ENCODE measurements at regions not wholly inside any gene's neighbourhood (a gene's known extent, or its start where the extent isn't known, plus 50 kb on each side); places are given as distances from the start of the nearest gene placed in this dataset.

DNA sequence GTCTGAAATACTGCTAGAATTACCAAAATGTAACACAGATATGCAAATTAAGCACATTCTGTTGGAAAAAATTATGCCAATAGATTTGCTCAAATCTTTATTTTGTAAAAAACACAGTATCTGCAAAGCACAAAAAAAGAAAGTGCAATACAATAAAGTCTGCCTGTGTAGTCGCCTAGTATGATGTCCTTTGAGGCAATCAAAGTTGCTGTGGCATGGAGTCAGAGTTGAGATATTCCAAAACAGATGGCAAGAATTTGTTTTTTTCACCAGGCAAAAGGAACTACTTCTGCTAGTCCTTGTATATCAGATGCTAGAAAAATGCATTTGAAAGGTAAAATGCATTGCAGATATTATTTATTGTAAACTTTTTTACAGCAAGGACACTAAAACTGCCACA lies 531.3 kb upstream of the TMEFF2 start:
- in situ Hi-C loops (cut with HindIII; ENCODE audit: extremely low pct_ligation_motif_present, low pct_unique_long_range_greater_than_20kb) (no loop called here), intact Hi-C loops (cut with micrococcal nuclease; ENCODE audit: unreplicated experiment) (no loop called here)
- Histone ChIP-seq H3K4me2 (ENCODE audit: low read depth, low read length) (no peak overlapping the region), H3K9me3 (ENCODE audit: low read length) (no peaks in the 10 kb centered on the region), H3K27ac (ENCODE audit: extremely low read length, insufficient read depth, low read length) (no peak overlapping the region), H3K9ac (ENCODE audit: insufficient read depth, low read depth, low read length) (no peak overlapping the region), H2AFZ (ENCODE audit: low read length) (no peak overlapping the region), H3K4me1 (ENCODE audit: insufficient read depth, low read length) (peaks cover 5% of the 10 kb centered on the region; the same call in 1 of the 2 replicates), H3K27me3 (ENCODE audit: control insufficient read depth in 1 of 2, insufficient read depth in 2 of 2, low read length in 2 of 2) (no peaks in the 10 kb centered on the region), H4K20me1 (ENCODE audit: insufficient read depth, low read length) (no peaks in the 10 kb centered on the region), H3K79me2 (ENCODE audit: insufficient read depth, low read length) (no peaks in the 10 kb centered on the region), H3K36me3 (replicated peaks in 1 of 2; ENCODE audit: control insufficient read depth in 1 of 2, insufficient read depth in 2 of 2, low read length in 2 of 2) (no peaks in the 10 kb centered on the region), H3K4me3 (replicated peaks in 1 of 3; ENCODE audit: insufficient read depth in 1 of 3, low read depth in 2 of 3, low read length in 3 of 3) (no peak overlapping the region)
- DNase-seq (ENCODE audit: low spot score) (no peak), ATAC-seq (no peak), FAIRE-seq (no peak)
- ChIA-PET POLR2A (no interaction called here), CTCF (ENCODE audit: low intra/inter-chr PET ratio, low total read pairs) (no interaction called here)
- no TSS peak for BruUV-seq (replicated peaks)
- 0% methylated on average over 1 of the region's 1 CpG for WGBS (ENCODE audit: low lambda C conversion rate)
- TF ChIP-seq, protein P1, sequence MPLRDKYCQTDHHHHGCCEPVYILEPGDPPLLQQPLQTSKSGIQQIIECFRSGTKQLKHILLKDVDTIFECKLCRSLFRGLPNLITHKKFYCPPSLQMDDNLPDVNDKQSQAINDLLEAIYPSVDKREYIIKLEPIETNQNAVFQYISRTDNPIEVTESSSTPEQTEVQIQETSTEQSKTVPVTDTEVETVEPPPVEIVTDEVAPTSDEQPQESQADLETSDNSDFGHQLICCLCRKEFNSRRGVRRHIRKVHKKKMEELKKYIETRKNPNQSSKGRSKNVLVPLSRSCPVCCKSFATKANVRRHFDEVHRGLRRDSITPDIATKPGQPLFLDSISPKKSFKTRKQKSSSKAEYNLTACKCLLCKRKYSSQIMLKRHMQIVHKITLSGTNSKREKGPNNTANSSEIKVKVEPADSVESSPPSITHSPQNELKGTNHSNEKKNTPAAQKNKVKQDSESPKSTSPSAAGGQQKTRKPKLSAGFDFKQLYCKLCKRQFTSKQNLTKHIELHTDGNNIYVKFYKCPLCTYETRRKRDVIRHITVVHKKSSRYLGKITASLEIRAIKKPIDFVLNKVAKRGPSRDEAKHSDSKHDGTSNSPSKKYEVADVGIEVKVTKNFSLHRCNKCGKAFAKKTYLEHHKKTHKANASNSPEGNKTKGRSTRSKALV (CRISPR knock-in tag; IDR thresholded peaks at IDR 0.05): no peak
- no peak for TF ChIP-seq ZNF326 (CRISPR knock-in tag; IDR thresholded peaks at IDR 0.05; ENCODE audit: borderline replicate concordance)
- no peak for TF ChIP-seq ZFP36L1 (CRISPR knock-in tag; IDR thresholded peaks at IDR 0.05)
- TF ChIP-seq ZBTB38 (CRISPR knock-in tag; IDR thresholded peaks at IDR 0.05): no peak
- TF ChIP-seq ZNF234 (CRISPR knock-in tag; conservative IDR thresholded peaks at IDR 0.05): no peak

DNA sequence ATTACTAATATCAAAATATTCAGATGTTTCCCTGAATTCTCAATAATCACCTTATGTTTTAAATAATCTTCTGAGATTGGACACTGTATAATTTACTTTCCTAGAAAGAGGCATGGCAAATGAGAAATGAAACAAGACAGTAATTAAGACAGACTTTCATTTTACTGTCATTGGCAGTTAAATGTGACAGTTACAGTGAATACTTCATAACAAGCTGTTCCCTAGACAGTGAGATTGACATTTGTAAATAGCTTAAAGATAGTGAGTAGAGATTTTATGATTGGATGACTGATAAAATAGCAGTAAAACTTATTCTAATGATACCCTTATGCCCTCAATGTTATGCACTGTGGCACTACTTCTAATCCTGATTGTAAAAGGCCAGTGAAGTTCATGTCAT lies 524.9 kb upstream of the TMEFF2 start:
- CTCF ChIA-PET (ENCODE audit: low intra/inter-chr PET ratio, low total read pairs): no interaction called here
- Histone ChIP-seq H4K20me1 (ENCODE audit: insufficient read depth, low read length) (no peaks in the 10 kb centered on the region), H3K4me2 (ENCODE audit: low read depth, low read length) (no peak overlapping the region), H3K36me3 (replicated peaks in 1 of 2; ENCODE audit: control insufficient read depth in 1 of 2, insufficient read depth in 2 of 2, low read length in 2 of 2) (no peaks in the 10 kb centered on the region), H3K4me1 (ENCODE audit: insufficient read depth, low read length) (peaks cover 5% of the 10 kb centered on the region; the same call in 1 of the 2 replicates), H3K27ac (ENCODE audit: extremely low read length, insufficient read depth, low read length) (no peak overlapping the region), H3K4me3 (replicated peaks in 1 of 3; ENCODE audit: insufficient read depth in 1 of 3, low read depth in 2 of 3, low read length in 3 of 3) (no peak overlapping the region), H2AFZ (ENCODE audit: low read length) (no peak overlapping the region), H3K9ac (ENCODE audit: insufficient read depth, low read depth, low read length) (no peak overlapping the region), H3K27me3 (ENCODE audit: control insufficient read depth in 1 of 2, insufficient read depth in 2 of 2, low read length in 2 of 2) (no peaks in the 10 kb centered on the region), H3K79me2 (ENCODE audit: insufficient read depth, low read length) (no peaks in the 10 kb centered on the region), H3K9me3 (ENCODE audit: low read length) (no peaks in the 10 kb centered on the region)
- FAIRE-seq (no peak), DNase-seq (ENCODE audit: low spot score) (no peak), ATAC-seq (no peak)
- POLR2A ChIA-PET: no interaction called here
- intact Hi-C loops (cut with micrococcal nuclease; ENCODE audit: unreplicated experiment): no loop called here
- in situ Hi-C loops (cut with HindIII; ENCODE audit: extremely low pct_ligation_motif_present, low pct_unique_long_range_greater_than_20kb): no loop called here
- BruUV-seq (replicated peaks): no TSS peak
- no peak for TF ChIP-seq ZNF260 (CRISPR knock-in tag; IDR thresholded peaks at IDR 0.05; ENCODE audit: borderline replicate concordance, low read depth)
- TF ChIP-seq CCAR2 (optimal IDR thresholded peaks at IDR 0.05; ENCODE audit: low read depth, low read length): no peak
- no peak for TF ChIP-seq SIN3A (IDR thresholded peaks at IDR 0.05; ENCODE audit: borderline replicate concordance, low read depth, low read length)
- TF ChIP-seq, protein P2, sequence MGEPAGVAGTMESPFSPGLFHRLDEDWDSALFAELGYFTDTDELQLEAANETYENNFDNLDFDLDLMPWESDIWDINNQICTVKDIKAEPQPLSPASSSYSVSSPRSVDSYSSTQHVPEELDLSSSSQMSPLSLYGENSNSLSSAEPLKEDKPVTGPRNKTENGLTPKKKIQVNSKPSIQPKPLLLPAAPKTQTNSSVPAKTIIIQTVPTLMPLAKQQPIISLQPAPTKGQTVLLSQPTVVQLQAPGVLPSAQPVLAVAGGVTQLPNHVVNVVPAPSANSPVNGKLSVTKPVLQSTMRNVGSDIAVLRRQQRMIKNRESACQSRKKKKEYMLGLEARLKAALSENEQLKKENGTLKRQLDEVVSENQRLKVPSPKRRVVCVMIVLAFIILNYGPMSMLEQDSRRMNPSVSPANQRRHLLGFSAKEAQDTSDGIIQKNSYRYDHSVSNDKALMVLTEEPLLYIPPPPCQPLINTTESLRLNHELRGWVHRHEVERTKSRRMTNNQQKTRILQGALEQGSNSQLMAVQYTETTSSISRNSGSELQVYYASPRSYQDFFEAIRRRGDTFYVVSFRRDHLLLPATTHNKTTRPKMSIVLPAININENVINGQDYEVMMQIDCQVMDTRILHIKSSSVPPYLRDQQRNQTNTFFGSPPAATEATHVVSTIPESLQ (CRISPR knock-in tag; conservative IDR thresholded peaks at IDR 0.05): no peak
- TF ChIP-seq, protein P3, sequence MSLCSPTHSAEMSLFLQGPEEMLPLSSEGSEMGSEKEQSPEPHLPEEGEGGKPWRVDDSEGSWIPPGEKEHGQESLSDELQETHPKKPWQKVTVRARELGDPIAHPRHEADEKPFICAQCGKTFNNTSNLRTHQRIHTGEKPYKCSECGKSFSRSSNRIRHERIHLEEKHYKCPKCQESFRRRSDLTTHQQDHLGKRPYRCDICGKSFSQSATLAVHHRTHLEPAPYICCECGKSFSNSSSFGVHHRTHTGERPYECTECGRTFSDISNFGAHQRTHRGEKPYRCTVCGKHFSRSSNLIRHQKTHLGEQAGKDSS (CRISPR knock-in tag; IDR thresholded peaks at IDR 0.05; ENCODE audit: borderline replicate concordance, low read depth): no peak
- TF ChIP-seq WIZ (CRISPR knock-in tag; IDR thresholded peaks at IDR 0.05): no peak
- TF ChIP-seq, protein P4, sequence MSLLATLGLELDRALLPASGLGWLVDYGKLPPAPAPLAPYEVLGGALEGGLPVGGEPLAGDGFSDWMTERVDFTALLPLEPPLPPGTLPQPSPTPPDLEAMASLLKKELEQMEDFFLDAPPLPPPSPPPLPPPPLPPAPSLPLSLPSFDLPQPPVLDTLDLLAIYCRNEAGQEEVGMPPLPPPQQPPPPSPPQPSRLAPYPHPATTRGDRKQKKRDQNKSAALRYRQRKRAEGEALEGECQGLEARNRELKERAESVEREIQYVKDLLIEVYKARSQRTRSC (CRISPR knock-in tag; IDR thresholded peaks at IDR 0.05; ENCODE audit: low read depth): no peak
- TF ChIP-seq, protein P5, sequence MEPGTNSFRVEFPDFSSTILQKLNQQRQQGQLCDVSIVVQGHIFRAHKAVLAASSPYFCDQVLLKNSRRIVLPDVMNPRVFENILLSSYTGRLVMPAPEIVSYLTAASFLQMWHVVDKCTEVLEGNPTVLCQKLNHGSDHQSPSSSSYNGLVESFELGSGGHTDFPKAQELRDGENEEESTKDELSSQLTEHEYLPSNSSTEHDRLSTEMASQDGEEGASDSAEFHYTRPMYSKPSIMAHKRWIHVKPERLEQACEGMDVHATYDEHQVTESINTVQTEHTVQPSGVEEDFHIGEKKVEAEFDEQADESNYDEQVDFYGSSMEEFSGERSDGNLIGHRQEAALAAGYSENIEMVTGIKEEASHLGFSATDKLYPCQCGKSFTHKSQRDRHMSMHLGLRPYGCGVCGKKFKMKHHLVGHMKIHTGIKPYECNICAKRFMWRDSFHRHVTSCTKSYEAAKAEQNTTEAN (CRISPR knock-in tag; conservative IDR thresholded peaks at IDR 0.05): no peak
